ENCODE measurements at regions not wholly inside any gene's neighbourhood (a gene's known extent, or its start where the extent isn't known, plus 50 kb on each side); places are given as distances from the start of the nearest gene placed in this dataset.

- DNase-seq (ENCODE audit: low read depth in 1 of 2, low spot score in 1 of 2), result no peak
Measured at GRCh38 chr6:169843110-169843509, 91.7 kb downstream of the ERMARD start.

- no peak for DNase-seq (ENCODE audit: low read depth in 1 of 2, low spot score in 1 of 2)
Measured at GRCh38 chr6:169841907-169842606, 90.6 kb downstream of the ERMARD start.

GRCh38 chr6:169841251-169841650 lies 89.8 kb downstream of the ERMARD start:
- no peak for DNase-seq (ENCODE audit: low read depth in 1 of 2, low spot score in 1 of 2)

GRCh38 chr6:169839898-169840631 lies 88.6 kb downstream of the ERMARD start:
- DNase-seq (ENCODE audit: low read depth in 1 of 2, low spot score in 1 of 2), result no peak

GRCh38 chr6:169839493-169839892 lies 88.1 kb downstream of the ERMARD start:
- no peak for DNase-seq (ENCODE audit: low read depth in 1 of 2, low spot score in 1 of 2)

- DNase-seq (ENCODE audit: low read depth in 1 of 2, low spot score in 1 of 2), result no peak
Measured at GRCh38 chr6:169839029-169839481, 87.6 kb downstream of the ERMARD start.

GRCh38 chr6:169838346-169839028 lies 87.1 kb downstream of the ERMARD start:
- DNase-seq (ENCODE audit: low read depth in 1 of 2, low spot score in 1 of 2), result no peak

GRCh38 chr6:169837529-169838250 lies 86.3 kb downstream of the ERMARD start:
- DNase-seq (ENCODE audit: low read depth in 1 of 2, low spot score in 1 of 2), result no peak

GRCh38 chr6:169833258-169833794 lies 81.9 kb downstream of the ERMARD start:
- DNase-seq (ENCODE audit: low read depth in 1 of 2, low spot score in 1 of 2), result no peak

GRCh38 chr6:169832247-169832948 lies 81.0 kb downstream of the ERMARD start:
- no peak for DNase-seq (ENCODE audit: low read depth in 1 of 2, low spot score in 1 of 2)

GRCh38 chr6:169831450-169832246 lies 80.2 kb downstream of the ERMARD start:
- peak; percentile 54 to 60 for DNase-seq (ENCODE audit: low read depth in 1 of 2, low spot score in 1 of 2)

All from activated T-helper 1 cell treated with anti-CD3 and anti-CD28 coated beads, Interleukin-2, amount 50 U/mL, for 16 hours (primary cell).